ENCODE measurements at regions not wholly inside any gene's neighbourhood (a gene's known extent, or its start where the extent isn't known, plus 50 kb on each side); places are given as distances from the start of the nearest gene placed in this dataset.

- no peak for DNase-seq (ENCODE audit: low read depth)
- no peak overlapping the region for H3K4me3 ChIP-seq (ENCODE audit: low read depth, low read length)
- TF ChIP-seq CTCF (IDR thresholded peaks at IDR 0.05; ENCODE audit: insufficient read depth, low read length), result no peak
These were observed 99.6 kb upstream of the RTL6 start for GRCh38 chr22:44597616-44598015.

GRCh38 chr22:44596396-44597125 lies 98.5 kb upstream of the RTL6 start:
- DNase-seq (ENCODE audit: low read depth), result no peak
- no peak for TF ChIP-seq CTCF (IDR thresholded peaks at IDR 0.05; ENCODE audit: insufficient read depth, low read length)

GRCh38 chr22:44595841-44596341 lies 97.9 kb upstream of the RTL6 start:
- no peak for TF ChIP-seq CTCF (IDR thresholded peaks at IDR 0.05; ENCODE audit: insufficient read depth, low read length)
- no peak overlapping the region for H3K4me3 ChIP-seq (ENCODE audit: low read depth, low read length)
- DNase-seq (ENCODE audit: low read depth), result peak; percentile 37

More at GRCh38 chr22:44596396-44597125, 98.5 kb upstream of the RTL6 start:
- H3K4me3 ChIP-seq (ENCODE audit: low read depth, low read length), result no peak overlapping the region

- H3K4me3 ChIP-seq (ENCODE audit: low read depth, low read length), result no peak overlapping the region
- TF ChIP-seq CTCF (IDR thresholded peaks at IDR 0.05; ENCODE audit: insufficient read depth, low read length), result no peak
- no peak for DNase-seq (ENCODE audit: low read depth)
These were observed 96.9 kb upstream of the RTL6 start for GRCh38 chr22:44594951-44595350.

GRCh38 chr22:44592824-44593148 lies 94.8 kb upstream of the RTL6 start:
- no peak for TF ChIP-seq CTCF (IDR thresholded peaks at IDR 0.05; ENCODE audit: insufficient read depth, low read length)
- no peak for DNase-seq (ENCODE audit: low read depth)
- no peak overlapping the region for H3K4me3 ChIP-seq (ENCODE audit: low read depth, low read length)

GRCh38 chr22:44592126-44592823 lies 94.2 kb upstream of the RTL6 start:
- TF ChIP-seq CTCF (IDR thresholded peaks at IDR 0.05; ENCODE audit: insufficient read depth, low read length), result no peak
- no peak overlapping the region for H3K4me3 ChIP-seq (ENCODE audit: low read depth, low read length)
- no peak for DNase-seq (ENCODE audit: low read depth)
